ENCODE measurements at regions not wholly inside any gene's neighbourhood (a gene's known extent, or its start where the extent isn't known, plus 50 kb on each side); places are given as distances from the start of the nearest gene placed in this dataset.

DNA sequence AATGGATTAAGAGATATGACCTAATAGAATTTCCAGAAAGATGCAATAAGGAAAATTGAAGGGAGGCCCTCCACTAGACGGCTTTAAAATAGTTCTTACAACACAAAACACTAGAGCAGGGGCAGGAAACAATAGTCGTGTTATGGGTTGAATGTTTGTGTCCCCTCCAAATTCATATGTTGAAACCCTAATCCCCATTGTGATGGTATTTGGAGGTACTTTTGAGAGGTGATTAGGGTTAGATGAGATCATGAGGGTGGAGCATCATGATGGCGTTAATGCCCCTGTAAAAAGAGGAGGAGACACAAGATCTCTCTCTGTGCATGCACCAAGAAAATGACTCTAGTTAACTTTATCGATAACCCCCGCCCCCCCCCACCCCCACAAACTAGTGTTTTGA lies 104.0 kb upstream of the HMGN3 start:
- H3K27me3 ChIP-seq (ENCODE audit: control insufficient read depth in 1 of 2, insufficient read depth in 2 of 2, low read length in 2 of 2), result no peaks in the 10 kb centered on the region; a peak in 2 of 5 replicates
- no TSS peak for BruUV-seq (replicated peaks)
- CTCF ChIA-PET (ENCODE audit: low intra/inter-chr PET ratio, low total read pairs), result no interaction called here

More for the DNA sequence above, 104.0 kb upstream of the HMGN3 start:
- whole genome bisulfite sequencing (ENCODE audit: low lambda C conversion rate), result 7% methylated on average over 5 of the region's 5 CpGs
- ATAC-seq (no peak), DNase-seq (ENCODE audit: low spot score) (no peak), FAIRE-seq (no peak)
- TF ChIP-seq TOPORS (CRISPR knock-in tag; IDR thresholded peaks at IDR 0.05) (no peak), MBNL3 (CRISPR knock-in tag; conservative IDR thresholded peaks at IDR 0.05) (no peak), ZNF724P (CRISPR knock-in tag; IDR thresholded peaks at IDR 0.05; ENCODE audit: borderline replicate concordance) (no peak), TAF15 (IDR thresholded peaks at IDR 0.05; ENCODE audit: low read depth, low read length, poor library complexity, severe bottlenecking) (no peak), SP5 (CRISPR knock-in tag; IDR thresholded peaks at IDR 0.05; ENCODE audit: borderline replicate concordance, low read depth) (no peak), ZNF83 (CRISPR knock-in tag; IDR thresholded peaks at IDR 0.05; ENCODE audit: borderline replicate concordance) (no peak), ZNF558 (CRISPR knock-in tag; IDR thresholded peaks at IDR 0.05; ENCODE audit: borderline replicate concordance) (no peak), ZBTB25 (CRISPR knock-in tag; IDR thresholded peaks at IDR 0.05) (no peak)
- TF ChIP-seq, protein P1, sequence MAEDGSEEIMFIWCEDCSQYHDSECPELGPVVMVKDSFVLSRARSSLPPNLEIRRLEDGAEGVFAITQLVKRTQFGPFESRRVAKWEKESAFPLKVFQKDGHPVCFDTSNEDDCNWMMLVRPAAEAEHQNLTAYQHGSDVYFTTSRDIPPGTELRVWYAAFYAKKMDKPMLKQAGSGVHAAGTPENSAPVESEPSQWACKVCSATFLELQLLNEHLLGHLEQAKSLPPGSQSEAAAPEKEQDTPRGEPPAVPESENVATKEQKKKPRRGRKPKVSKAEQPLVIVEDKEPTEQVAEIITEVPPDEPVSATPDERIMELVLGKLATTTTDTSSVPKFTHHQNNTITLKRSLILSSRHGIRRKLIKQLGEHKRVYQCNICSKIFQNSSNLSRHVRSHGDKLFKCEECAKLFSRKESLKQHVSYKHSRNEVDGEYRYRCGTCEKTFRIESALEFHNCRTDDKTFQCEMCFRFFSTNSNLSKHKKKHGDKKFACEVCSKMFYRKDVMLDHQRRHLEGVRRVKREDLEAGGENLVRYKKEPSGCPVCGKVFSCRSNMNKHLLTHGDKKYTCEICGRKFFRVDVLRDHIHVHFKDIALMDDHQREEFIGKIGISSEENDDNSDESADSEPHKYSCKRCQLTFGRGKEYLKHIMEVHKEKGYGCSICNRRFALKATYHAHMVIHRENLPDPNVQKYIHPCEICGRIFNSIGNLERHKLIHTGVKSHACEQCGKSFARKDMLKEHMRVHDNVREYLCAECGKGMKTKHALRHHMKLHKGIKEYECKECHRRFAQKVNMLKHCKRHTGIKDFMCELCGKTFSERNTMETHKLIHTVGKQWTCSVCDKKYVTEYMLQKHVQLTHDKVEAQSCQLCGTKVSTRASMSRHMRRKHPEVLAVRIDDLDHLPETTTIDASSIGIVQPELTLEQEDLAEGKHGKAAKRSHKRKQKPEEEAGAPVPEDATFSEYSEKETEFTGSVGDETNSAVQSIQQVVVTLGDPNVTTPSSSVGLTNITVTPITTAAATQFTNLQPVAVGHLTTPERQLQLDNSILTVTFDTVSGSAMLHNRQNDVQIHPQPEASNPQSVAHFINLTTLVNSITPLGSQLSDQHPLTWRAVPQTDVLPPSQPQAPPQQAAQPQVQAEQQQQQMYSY (CRISPR knock-in tag; IDR thresholded peaks at IDR 0.05), result no peak
- Histone ChIP-seq H3K9ac (ENCODE audit: insufficient read depth, low read depth, low read length) (no peak overlapping the region), H3K79me2 (ENCODE audit: insufficient read depth, low read length) (no peaks in the 10 kb centered on the region), H3K36me3 (replicated peaks in 1 of 2; ENCODE audit: control insufficient read depth in 1 of 2, insufficient read depth in 2 of 2, low read length in 2 of 2) (no peaks in the 10 kb centered on the region), H3K4me2 (ENCODE audit: low read depth, low read length) (no peak overlapping the region), H3K4me3 (replicated peaks in 1 of 3; ENCODE audit: insufficient read depth in 1 of 3, low read depth in 2 of 3, low read length in 3 of 3) (no peak overlapping the region), H3K9me3 (ENCODE audit: low read length) (no peaks in the 10 kb centered on the region), H3K4me1 (ENCODE audit: insufficient read depth, low read length) (no peaks in the 10 kb centered on the region), H3K27ac (ENCODE audit: extremely low read length, insufficient read depth, low read length) (no peak overlapping the region), H4K20me1 (ENCODE audit: insufficient read depth, low read length) (no peaks in the 10 kb centered on the region), H2AFZ (ENCODE audit: low read length) (no peak overlapping the region)
- in situ Hi-C loops (cut with HindIII; ENCODE audit: extremely low pct_ligation_motif_present, low pct_unique_long_range_greater_than_20kb), result no loop called here
- intact Hi-C loops (cut with micrococcal nuclease; ENCODE audit: unreplicated experiment), result loop anchor here (10.0 kb wide), 1 partner anchor 1654 kb away; no protein-coding TSS in a partner anchor
- POLR2A ChIA-PET, result no interaction called here

Data from HepG2 (cell line).